Fibroblast of villous mesenchyme (primary cell): ENCODE measurements at regions not wholly inside any gene's neighbourhood (a gene's known extent, or its start where the extent isn't known, plus 50 kb on each side); places are given as distances from the start of the nearest gene placed in this dataset.

ENCODE experiments used
- DNase-seq: peaks from one replicate; pipeline ENCODE4 v3.0.0-alpha.2; 2010; ENCODE audit warnings: low read depth
- H3K4me3 ChIP-seq: 2 replicates; pipeline ENCODE4 v1.5.1; 2011; ENCODE audit warnings: low read depth, mild to moderate bottlenecking, low read length
- CTCF ChIP-seq: IDR thresholded peaks from 2 replicates; pipeline ENCODE4 v1.5.1; 2012; ENCODE audit warnings: low read depth, mild to moderate bottlenecking, low read length; ENCODE audit not compliant: insufficient read depth

- no peak for DNase-seq
- TF ChIP-seq CTCF = no peak
- no peak overlapping the region for H3K4me3 ChIP-seq
Observed at GRCh38 chr4:123934096-123934495, 537.5 kb downstream of the SPRY1 start.

- TF ChIP-seq CTCF = no peak
- peak; percentile 37 for DNase-seq
- H3K4me3 ChIP-seq = no peak overlapping the region
Observed at GRCh38 chr4:123936621-123937043, 540.0 kb downstream of the SPRY1 start.

GRCh38 chr4:123937581-123937980, 541.0 kb downstream of the SPRY1 start:
- no peak for DNase-seq
- no peak for TF ChIP-seq CTCF
- no peak overlapping the region for H3K4me3 ChIP-seq

- TF ChIP-seq CTCF = no peak
- DNase-seq = peak; percentile 83
Observed at GRCh38 chr4:123939621-123940020, 543.0 kb downstream of the SPRY1 start.

GRCh38 chr4:123940604-123941003, 544.0 kb downstream of the SPRY1 start:
- no peak for TF ChIP-seq CTCF
- no peak overlapping the region for H3K4me3 ChIP-seq

More at GRCh38 chr4:123939621-123940020, 543.0 kb downstream of the SPRY1 start:
- no peak overlapping the region for H3K4me3 ChIP-seq

GRCh38 chr4:123941306-123941705, 544.7 kb downstream of the SPRY1 start:
- no peak for TF ChIP-seq CTCF
- H3K4me3 ChIP-seq = no peak overlapping the region
- peak; percentile 14 for DNase-seq

More at GRCh38 chr4:123940604-123941003, 544.0 kb downstream of the SPRY1 start:
- DNase-seq = no peak

GRCh38 chr4:123943976-123944375, 547.4 kb downstream of the SPRY1 start:
- H3K4me3 ChIP-seq = no peak overlapping the region
- no peak for TF ChIP-seq CTCF
- no peak for DNase-seq
